ENCODE measurements at regions not wholly inside any gene's neighbourhood (a gene's known extent, or its start where the extent isn't known, plus 50 kb on each side); places are given as distances from the start of the nearest gene placed in this dataset.

- no peaks in the 10 kb centered on the region for H3K36me3 Mint-ChIP-seq (ENCODE audit: low read depth)
- TF ChIP-seq CTCF (IDR thresholded peaks at IDR 0.05) = no peak
- H3K9me3 Mint-ChIP-seq = no peaks in the 10 kb centered on the region
- POLR2A ChIA-PET = no interaction called here
- H3K4me3 ChIP-seq (ENCODE audit: low read length) = no peak overlapping the region
- CTCF ChIA-PET = no interaction called here
- H3K27me3 Mint-ChIP-seq = peaks cover 7% of the 10 kb centered on the region
- ATAC-seq (ENCODE audit: poor library complexity) = no peak
- intact Hi-C loops (cut with DNase I, micrococcal nuclease) = no loop called here
- no peak overlapping the region for H3K4me3 Mint-ChIP-seq
- H3K27ac Mint-ChIP-seq = no peak overlapping the region
- no peaks in the 10 kb centered on the region for H3K36me3 ChIP-seq (ENCODE audit: insufficient read depth, low read length)
- no peak overlapping the region for H3K27ac ChIP-seq (ENCODE audit: low read depth in 1 of 2, low read length in 2 of 2)
- DNase-seq = no peak
- no peaks in the 10 kb centered on the region for H3K4me1 ChIP-seq (ENCODE audit: insufficient read depth, low read length)
- H3K9me3 ChIP-seq (ENCODE audit: control insufficient read depth in 1 of 2, insufficient read depth in 1 of 2, low read length in 2 of 2) = no peaks in the 10 kb centered on the region
- H3K4me1 Mint-ChIP-seq (ENCODE audit: low read depth) = peaks cover 9% of the 10 kb centered on the region
- H3K27me3 ChIP-seq (ENCODE audit: control insufficient read depth in 1 of 2, insufficient read depth in 2 of 2, low read length in 2 of 2) = no peaks in the 10 kb centered on the region
These were observed 134.9 kb upstream of the ZC3H12C start for GRCh38 chr11:109958131-109958820.

GRCh38 chr11:109958821-109959166 is 134.4 kb upstream of the ZC3H12C start:
- Histone ChIP-seq H3K36me3 (ENCODE audit: insufficient read depth, low read length) (no peaks in the 10 kb centered on the region), H3K27ac (ENCODE audit: low read depth in 1 of 2, low read length in 2 of 2) (no peak overlapping the region), H3K9me3 (ENCODE audit: control insufficient read depth in 1 of 2, insufficient read depth in 1 of 2, low read length in 2 of 2) (no peaks in the 10 kb centered on the region), H3K4me3 (ENCODE audit: low read length) (no peak overlapping the region), H3K4me1 (ENCODE audit: insufficient read depth, low read length) (no peaks in the 10 kb centered on the region), H3K27me3 (ENCODE audit: control insufficient read depth in 1 of 2, insufficient read depth in 2 of 2, low read length in 2 of 2) (no peaks in the 10 kb centered on the region)
- Mint-ChIP-seq H3K27ac (no peak overlapping the region), H3K9me3 (no peaks in the 10 kb centered on the region), H3K36me3 (ENCODE audit: low read depth) (no peaks in the 10 kb centered on the region), H3K4me3 (no peak overlapping the region), H3K27me3 (peaks cover 7% of the 10 kb centered on the region), H3K4me1 (ENCODE audit: low read depth) (peaks cover 9% of the 10 kb centered on the region)
- ChIA-PET CTCF (no interaction called here), POLR2A (no interaction called here)
- intact Hi-C loops (cut with DNase I, micrococcal nuclease) = no loop called here
- DNase-seq (no peak), ATAC-seq (ENCODE audit: poor library complexity) (no peak)
- TF ChIP-seq CTCF (IDR thresholded peaks at IDR 0.05) = no peak

- Histone ChIP-seq H3K9me3 (ENCODE audit: control insufficient read depth in 1 of 2, insufficient read depth in 1 of 2, low read length in 2 of 2) (no peaks in the 10 kb centered on the region), H3K4me1 (ENCODE audit: insufficient read depth, low read length) (no peaks in the 10 kb centered on the region), H3K27me3 (ENCODE audit: control insufficient read depth in 1 of 2, insufficient read depth in 2 of 2, low read length in 2 of 2) (no peaks in the 10 kb centered on the region), H3K27ac (ENCODE audit: low read depth in 1 of 2, low read length in 2 of 2) (no peak overlapping the region), H3K4me3 (ENCODE audit: low read length) (no peak overlapping the region), H3K36me3 (ENCODE audit: insufficient read depth, low read length) (no peaks in the 10 kb centered on the region)
- no peaks in the 10 kb centered on the region for H3K9me3 Mint-ChIP-seq
- no peak overlapping the region for H3K27ac Mint-ChIP-seq
- no peaks in the 10 kb centered on the region for H3K27me3 Mint-ChIP-seq
- no peak for TF ChIP-seq CTCF (IDR thresholded peaks at IDR 0.05)
- H3K36me3 Mint-ChIP-seq (ENCODE audit: low read depth) = no peaks in the 10 kb centered on the region
- H3K4me1 Mint-ChIP-seq (ENCODE audit: low read depth) = peaks cover 9% of the 10 kb centered on the region
- DNase-seq (no peak), ATAC-seq (ENCODE audit: poor library complexity) (no peak)
- no peak overlapping the region for H3K4me3 Mint-ChIP-seq
- ChIA-PET POLR2A (no interaction called here), CTCF (no interaction called here)
- intact Hi-C loops (cut with DNase I, micrococcal nuclease) = no loop called here
These were observed 132.4 kb upstream of the ZC3H12C start for GRCh38 chr11:109960831-109961230.
